RWPE1 (cell line): ENCODE measurements at regions not wholly inside any gene's neighbourhood (a gene's known extent, or its start where the extent isn't known, plus 50 kb on each side); places are given as distances from the start of the nearest gene placed in this dataset.

Experiments used
- CTCF ChIA-PET: fragments of 350-600 bp; sonication (Branson Sonifier 250); formaldehyde crosslinking; extraction: SDS; loops from one replicate; lab custom pipeline; 2021; lab: Yijun Ruan, JAX
- POLR2A ChIA-PET: fragments of 400-600 bp; formaldehyde crosslinking; extraction: SDS; loops from one replicate; lab custom pipeline; 2020; ENCODE audit warnings: antibody characterized with exemption; ENCODE audit not compliant: low non-redundant PET; lab: Yijun Ruan, JAX
- DNase-seq: peaks from one replicate; pipeline ENCODE4 v3.0.0; 2012; ENCODE audit warnings: low spot score
- H3K27ac ChIP-seq: fragments of 450-650 bp; 2 replicates; pipeline ENCODE4 v1.5.1; 2017
- CTCF ChIP-seq: fragments of 450-650 bp; conservative IDR thresholded peaks from 2 replicates; pipeline ENCODE4 v1.5.1; 2017; ENCODE audit warnings: low read depth, mild to moderate bottlenecking

GRCh38 chr6:130520801-130521200, 155.0 kb downstream of the TMEM200A start:
- DNase-seq, result no peak
- no peak overlapping the region for H3K27ac ChIP-seq
- CTCF ChIA-PET, result no interaction called here
- TF ChIP-seq CTCF, result no peak
- POLR2A ChIA-PET, result no interaction called here

DNA sequence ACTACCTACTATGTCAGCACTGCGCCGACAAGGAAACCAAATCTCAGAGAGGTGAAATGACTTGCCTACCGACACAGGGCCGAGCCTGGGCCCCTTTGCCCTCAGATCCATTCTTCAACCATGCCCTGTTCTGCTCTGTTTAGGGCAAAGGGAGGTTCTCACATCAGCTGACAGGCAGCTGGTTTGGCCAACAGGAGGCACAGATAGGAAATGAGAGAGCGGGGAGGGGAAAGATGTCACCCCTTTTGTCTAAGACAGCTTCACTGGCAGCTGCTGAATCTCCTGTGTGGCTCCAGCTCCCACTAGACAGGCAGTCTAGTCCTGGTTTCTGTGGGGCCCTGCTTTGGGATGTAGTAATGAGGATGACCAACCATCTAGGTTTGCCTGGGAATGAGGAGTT, 158.7 kb downstream of the TMEM200A start:
- TF ChIP-seq CTCF, result no peak
- ChIA-PET CTCF (no interaction called here), POLR2A (no interaction called here)
- no peak for DNase-seq
- no peak overlapping the region for H3K27ac ChIP-seq

- H3K27ac ChIP-seq, result no peak overlapping the region
- TF ChIP-seq CTCF, result no peak
- CTCF ChIA-PET, result no interaction called here
- no peak for DNase-seq
- POLR2A ChIA-PET, result no interaction called here
Observed at GRCh38 chr6:130525408-130525807, 159.6 kb downstream of the TMEM200A start.

DNA sequence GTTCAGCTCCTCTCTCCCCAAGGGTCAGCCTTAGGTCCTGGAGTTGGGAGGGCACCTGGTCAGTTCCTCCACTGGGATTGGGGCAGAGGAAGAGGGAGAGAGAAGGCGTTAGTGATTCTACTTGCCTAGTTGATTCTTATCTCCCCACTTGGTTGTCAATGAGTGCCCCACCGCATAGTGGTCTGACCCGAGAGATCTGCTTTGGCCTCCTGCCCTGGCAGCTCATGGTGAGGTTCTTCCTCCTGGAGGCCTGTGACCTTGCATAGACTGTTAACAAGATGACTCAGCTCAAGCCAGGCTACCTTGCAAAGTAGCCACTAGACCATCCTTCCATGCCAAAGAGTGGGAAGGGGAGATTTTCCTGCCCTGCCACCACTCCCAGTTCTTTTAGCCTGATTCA, 160.6 kb downstream of the TMEM200A start:
- no peak overlapping the region for H3K27ac ChIP-seq
- TF ChIP-seq CTCF, result no peak
- no peak for DNase-seq
- ChIA-PET CTCF (no interaction called here), POLR2A (no interaction called here)

DNA sequence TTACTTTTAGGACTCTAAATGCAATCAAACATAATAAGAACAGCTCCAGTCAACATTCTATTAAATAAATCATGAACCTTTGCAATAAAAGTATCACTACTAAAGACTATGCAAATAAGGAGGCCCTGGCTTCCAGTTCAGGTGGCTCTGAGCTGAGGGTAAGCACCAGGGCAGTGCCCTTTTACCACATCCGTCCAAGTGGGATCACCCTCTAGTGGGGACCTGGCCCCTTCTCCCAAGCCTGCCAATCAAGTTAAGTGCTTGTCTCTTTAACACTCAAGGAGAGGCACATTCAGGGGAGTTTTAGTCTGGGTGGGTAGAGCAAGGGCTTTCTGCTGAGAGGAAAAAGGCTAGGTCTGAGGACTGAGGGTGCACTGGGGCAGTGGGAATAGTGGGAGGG, 161.4 kb downstream of the TMEM200A start:
- CTCF ChIA-PET, result no interaction called here

DNA sequence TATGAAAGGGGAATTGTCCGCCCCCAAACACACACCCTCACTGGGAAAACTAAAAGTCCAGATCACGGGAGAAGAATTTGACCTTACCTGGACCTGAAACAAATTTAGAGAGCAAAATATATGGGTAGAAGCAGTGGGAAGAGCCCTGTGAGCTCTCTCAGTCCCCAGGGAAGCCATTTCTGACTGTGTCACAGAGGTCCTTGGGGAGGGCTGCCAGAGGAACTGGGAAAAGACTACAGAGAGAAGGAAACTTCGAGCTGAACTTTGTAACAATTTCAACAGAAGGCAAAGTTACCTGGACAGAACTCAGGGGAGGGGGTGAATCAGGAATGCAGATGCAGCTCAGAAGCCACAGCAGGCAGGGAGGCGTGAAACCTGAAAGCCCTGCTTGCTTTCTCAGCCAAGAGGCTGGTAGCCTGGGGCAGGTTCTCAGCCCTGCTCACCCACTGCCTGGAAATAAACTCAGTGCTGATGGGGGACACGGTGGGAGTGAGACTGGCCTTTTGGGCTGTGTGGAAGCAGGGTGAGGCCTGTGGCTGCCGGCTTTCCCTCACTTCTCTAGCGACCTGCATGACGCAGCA, 163.8 kb downstream of the TMEM200A start:
- ChIA-PET POLR2A (no interaction called here), CTCF (no interaction called here)
- DNase-seq, result no peak
- no peak for TF ChIP-seq CTCF
- no peak overlapping the region for H3K27ac ChIP-seq

More for the DNA sequence above, 161.4 kb downstream of the TMEM200A start:
- no peak for DNase-seq
- POLR2A ChIA-PET, result no interaction called here
- no peak for TF ChIP-seq CTCF
- no peak overlapping the region for H3K27ac ChIP-seq

GRCh38 chr6:130534627-130535026, 168.8 kb downstream of the TMEM200A start:
- no peak for TF ChIP-seq CTCF
- POLR2A ChIA-PET, result no interaction called here
- H3K27ac ChIP-seq, result no peak overlapping the region
- CTCF ChIA-PET, result interaction anchor here (0.7 kb wide), 1 partner anchor 20 kb away, joined by 3 read pairs; no protein-coding TSS in a partner anchor
- no peak for DNase-seq
